H9 (cell line): ENCODE measurements at regions not wholly inside any gene's neighbourhood (a gene's known extent, or its start where the extent isn't known, plus 50 kb on each side); places are given as distances from the start of the nearest gene placed in this dataset.

Experiments
- DNase-seq: peaks from one replicate; pipeline ENCODE4 v3.0.0-alpha.2; 2017
- H2AFZ ChIP-seq: one replicate; pipeline ENCODE4 v1.6.1; 2013; ENCODE audit warnings: mild to moderate bottlenecking, low read length, control low read depth, moderate library complexity
- H2AK5ac ChIP-seq: 2 replicates; pipeline ENCODE4 v1.6.1; 2013; ENCODE audit warnings: low read length, control low read depth, mixed read lengths; ENCODE audit not compliant: insufficient read length
- H2BK120ac ChIP-seq: one replicate; pipeline ENCODE4 v1.6.1; 2013; ENCODE audit warnings: low read depth, mild to moderate bottlenecking, low read length, control low read depth, inconsistent platforms; ENCODE audit not compliant: poor library complexity, severe bottlenecking
- H2BK12ac ChIP-seq: 2 replicates; pipeline ENCODE4 v1.6.1; 2013; ENCODE audit warnings: low read length, control low read depth, mixed read lengths, low read depth; ENCODE audit not compliant: insufficient read length
- H2BK15ac ChIP-seq: 2 replicates; pipeline ENCODE4 v1.6.1; 2013; ENCODE audit warnings: low read depth, low read length, control low read depth
- H2BK20ac ChIP-seq: one replicate; pipeline ENCODE4 v1.6.1; 2013; ENCODE audit warnings: low read depth, mild to moderate bottlenecking, low read length, control low read depth, inconsistent platforms; ENCODE audit not compliant: poor library complexity, severe bottlenecking
- H2BK5ac ChIP-seq: 2 replicates; pipeline ENCODE4 v1.6.1; 2013; ENCODE audit warnings: low read length, control low read depth, mixed read lengths; ENCODE audit not compliant: insufficient read length
- H3K14ac ChIP-seq: 2 replicates; pipeline ENCODE4 v1.6.1; 2013; ENCODE audit warnings: low read length, control low read depth; ENCODE audit not compliant: insufficient read depth
- H3K18ac ChIP-seq: 2 replicates; pipeline ENCODE4 v1.6.1; 2013; ENCODE audit warnings: low read depth, mild to moderate bottlenecking, mixed read lengths, low read length, control low read depth; ENCODE audit not compliant: insufficient read length
- H3K23ac ChIP-seq: 2 replicates; pipeline ENCODE4 v1.6.1; 2013; ENCODE audit warnings: low read length, control low read depth, mixed read lengths, low read depth; ENCODE audit not compliant: insufficient read length
- H3K23me2 ChIP-seq: 2 replicates; pipeline ENCODE4 v1.6.1; 2013; ENCODE audit warnings: low read depth, mild to moderate bottlenecking, mixed read lengths, low read length, control low read depth; ENCODE audit not compliant: insufficient read length, poor library complexity, severe bottlenecking
- H3K27ac ChIP-seq: 2 replicates; pipeline ENCODE4 v1.5.1; 2013; ENCODE audit warnings: low read length, control low read depth, mixed read lengths, low read depth; ENCODE audit not compliant: insufficient read length
- H3K27me3 ChIP-seq: 2 replicates; pipeline ENCODE4 v1.6.1; 2013; ENCODE audit warnings: low read length, control low read depth, inconsistent platforms; ENCODE audit not compliant: insufficient read depth
- H3K4ac ChIP-seq: 2 replicates; pipeline ENCODE4 v1.6.1; 2013; ENCODE audit warnings: low read depth, mild to moderate bottlenecking, control low read depth, inconsistent platforms, low read length, moderate library complexity
- H3K4me1 ChIP-seq: 2 replicates; pipeline ENCODE4 v1.6.1; 2013; ENCODE audit warnings: low read length, control low read depth, inconsistent platforms; ENCODE audit not compliant: insufficient read depth
- H3K4me2 ChIP-seq: 2 replicates; pipeline ENCODE4 v1.6.1; 2013; ENCODE audit warnings: low read length, control low read depth, mixed read lengths; ENCODE audit not compliant: insufficient read length, insufficient read depth
- H3K56ac ChIP-seq: 2 replicates; pipeline ENCODE4 v1.6.1; 2013; ENCODE audit warnings: low read depth, mild to moderate bottlenecking, mixed read lengths, low read length, control low read depth; ENCODE audit not compliant: insufficient read length
- H3K79me1 ChIP-seq: 2 replicates; pipeline ENCODE4 v1.6.1; 2013; ENCODE audit warnings: low read depth, mild to moderate bottlenecking, moderate library complexity, low read length, control low read depth, inconsistent platforms; ENCODE audit not compliant: insufficient read depth, poor library complexity, severe bottlenecking
- H3K79me2 ChIP-seq: 2 replicates; pipeline ENCODE4 v1.6.1; 2013; ENCODE audit warnings: low read length, control low read depth, inconsistent platforms; ENCODE audit not compliant: insufficient read depth
- H3K9ac ChIP-seq: 2 replicates; pipeline ENCODE4 v1.6.1; 2013; ENCODE audit warnings: low read length, control low read depth, mixed read lengths; ENCODE audit not compliant: insufficient read length; ENCODE audit errors: extremely low read depth
- H3K9me3 ChIP-seq: one replicate; pipeline ENCODE4 v1.6.1; 2013; ENCODE audit warnings: low read depth, low read length, inconsistent platforms; ENCODE audit not compliant: control insufficient read depth
- H3T11ph ChIP-seq: one replicate; pipeline ENCODE4 v1.6.1; 2013; ENCODE audit warnings: mild to moderate bottlenecking, low read length, control low read depth, inconsistent platforms
- H4K20me1 ChIP-seq: one replicate; pipeline ENCODE4 v1.6.1; 2013; ENCODE audit not compliant: control insufficient read depth, insufficient read length, insufficient read depth
- H4K5ac ChIP-seq: 2 replicates; pipeline ENCODE4 v1.6.1; 2013; ENCODE audit warnings: low read depth, mild to moderate bottlenecking, mixed read lengths, low read length, control low read depth; ENCODE audit not compliant: insufficient read length
- H4K8ac ChIP-seq: replicated peaks from 2 replicates; pipeline ENCODE4 v1.6.1; 2013; ENCODE audit warnings: low read length, control low read depth, mixed read lengths, low read depth; ENCODE audit not compliant: insufficient read length
- H4K91ac ChIP-seq: 2 replicates; pipeline ENCODE4 v1.6.1; 2013; ENCODE audit warnings: low read depth, mild to moderate bottlenecking, moderate library complexity, mixed read lengths, low read length, control low read depth; ENCODE audit not compliant: insufficient read length
- H3K27ac Mint-ChIP-seq, 3 experiments: 2 replicates in 2 of 3; 3 replicates in 1 of 3; pipeline ENCODE4 v1.8.0; 2020 to 2021; ENCODE audit warnings: mixed read lengths in 3 of 3, mild to moderate bottlenecking in 1 of 3, moderate library complexity in 1 of 3
- H3K27me3 Mint-ChIP-seq: 2 replicates; pipeline ENCODE4 v1.8.0; 2021; ENCODE audit warnings: low read depth, mild to moderate bottlenecking, moderate library complexity, mixed read lengths
- H3K36me3 Mint-ChIP-seq, 3 experiments: 2 replicates in 2 of 3; 3 replicates in 1 of 3; pipeline ENCODE4 v1.8.0; 2020 to 2021; ENCODE audit warnings: low read depth in 3 of 3, mixed read lengths in 3 of 3; ENCODE audit not compliant: insufficient read depth in 1 of 3
- H3K4me1 Mint-ChIP-seq, 2 experiments: 2 replicates each; pipeline ENCODE4 v1.8.0; 2020; ENCODE audit warnings: mixed read lengths in 2 of 2
- H3K4me3 Mint-ChIP-seq, 2 experiments: 2 replicates in 1 of 2; 3 replicates in 1 of 2; pipeline ENCODE4 v1.8.0; 2020 to 2021; ENCODE audit warnings: mild to moderate bottlenecking in 2 of 2, mixed read lengths in 2 of 2, moderate library complexity in 1 of 2
- H3K9me3 Mint-ChIP-seq, 2 experiments: 2 replicates in 1 of 2; 3 replicates in 1 of 2; pipeline ENCODE4 v1.8.0; 2020; ENCODE audit warnings: mild to moderate bottlenecking in 2 of 2, mixed read lengths in 2 of 2, moderate library complexity in 1 of 2
- WGBS: extraction: QIAGEN DNeasy Blood & Tissue Kit; methylation state at CpG from one replicate; pipeline ENCODE4 v1.1.7; 2013; ENCODE audit warnings: missing lambda C conversion rate, low lambda C conversion rate, mixed read lengths; ENCODE audit not compliant: insufficient read length; ENCODE audit errors: extremely low coverage; 5-methylcytosine and 5-hydroxymethylcytosine counted together
- TF ChIP-seq, protein P1 (sequence below): fragments of 200-600 bp; sonication (generic); conservative IDR thresholded peaks from 3 replicates; pipeline ENCODE4 v1.8.0; 2021; ENCODE audit warnings: antibody characterized with exemption, mild to moderate bottlenecking

DNA sequence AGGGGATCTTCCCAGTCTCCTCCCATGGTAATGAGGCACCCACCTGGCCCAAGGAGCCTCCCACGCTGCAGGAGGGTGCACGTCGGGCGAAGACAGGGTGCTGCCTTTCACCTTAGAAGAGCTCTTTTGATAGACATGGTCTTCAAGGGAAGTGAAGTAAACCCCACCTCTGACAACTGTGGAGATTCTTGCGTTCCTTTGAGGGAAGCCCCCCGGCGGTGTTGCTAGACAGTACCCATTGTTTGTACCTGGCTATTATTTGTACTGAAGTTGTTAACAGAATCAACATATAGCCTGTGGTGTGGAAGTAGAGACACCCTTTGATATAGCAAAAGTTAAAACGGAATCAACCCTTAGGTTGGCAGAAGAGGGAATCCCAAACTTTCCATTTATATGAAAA, 648.0 kb downstream of the GALR1 start:
- Histone ChIP-seq H3K27me3 (no peaks in the 10 kb centered on the region), H2BK20ac (no peak overlapping the region), H3K27ac (no peak overlapping the region), H4K5ac (no peak overlapping the region), H3K56ac (no peak overlapping the region), H3K4me1 (peaks cover 3% of the 10 kb centered on the region; the same call in 1 of the 2 replicates), H3K18ac (no peak overlapping the region), H3K79me2 (no peaks in the 10 kb centered on the region), H3K9me3 (no peaks in the 10 kb centered on the region), H2BK15ac (no peak overlapping the region), H2BK12ac (no peak overlapping the region), H2BK5ac (no peak overlapping the region), H2AFZ (no peak overlapping the region), H3T11ph (no peak overlapping the region), H3K9ac (no peak overlapping the region), H3K4ac (no peak overlapping the region), H4K91ac (no peak overlapping the region), H3K4me2 (no peak overlapping the region), H3K23me2 (peaks cover 7% of the 10 kb centered on the region), H2AK5ac (no peak overlapping the region), H4K20me1 (no peaks in the 10 kb centered on the region), H2BK120ac (no peak overlapping the region), H4K8ac (no peak overlapping the region), H3K14ac (no peak overlapping the region), H3K79me1 (no peaks in the 10 kb centered on the region), H3K23ac (no peak overlapping the region)
- no CpG with 5 or more reads among the region's 8 CpGs for WGBS
- H3K9me3 Mint-ChIP-seq, result no peaks in the 10 kb centered on the region; a peak in 1 of 5 replicates
- H3K36me3 Mint-ChIP-seq, result no peaks in the 10 kb centered on the region
- no peak for DNase-seq
- H3K27me3 Mint-ChIP-seq, result peaks cover 1% of the 10 kb centered on the region
- peaks cover 40 to 42% of the 10 kb centered on the region in 2 experiments for H3K4me1 Mint-ChIP-seq
- H3K4me3 Mint-ChIP-seq, result no peak overlapping the region
- peak overlapping the region in 1 of 3 experiments; percentile 70; a peak in 1 of 7 replicates for H3K27ac Mint-ChIP-seq
- TF ChIP-seq, protein P1, sequence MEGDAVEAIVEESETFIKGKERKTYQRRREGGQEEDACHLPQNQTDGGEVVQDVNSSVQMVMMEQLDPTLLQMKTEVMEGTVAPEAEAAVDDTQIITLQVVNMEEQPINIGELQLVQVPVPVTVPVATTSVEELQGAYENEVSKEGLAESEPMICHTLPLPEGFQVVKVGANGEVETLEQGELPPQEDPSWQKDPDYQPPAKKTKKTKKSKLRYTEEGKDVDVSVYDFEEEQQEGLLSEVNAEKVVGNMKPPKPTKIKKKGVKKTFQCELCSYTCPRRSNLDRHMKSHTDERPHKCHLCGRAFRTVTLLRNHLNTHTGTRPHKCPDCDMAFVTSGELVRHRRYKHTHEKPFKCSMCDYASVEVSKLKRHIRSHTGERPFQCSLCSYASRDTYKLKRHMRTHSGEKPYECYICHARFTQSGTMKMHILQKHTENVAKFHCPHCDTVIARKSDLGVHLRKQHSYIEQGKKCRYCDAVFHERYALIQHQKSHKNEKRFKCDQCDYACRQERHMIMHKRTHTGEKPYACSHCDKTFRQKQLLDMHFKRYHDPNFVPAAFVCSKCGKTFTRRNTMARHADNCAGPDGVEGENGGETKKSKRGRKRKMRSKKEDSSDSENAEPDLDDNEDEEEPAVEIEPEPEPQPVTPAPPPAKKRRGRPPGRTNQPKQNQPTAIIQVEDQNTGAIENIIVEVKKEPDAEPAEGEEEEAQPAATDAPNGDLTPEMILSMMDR, result no peak
